A549 (cell line): ENCODE measurements at regions not wholly inside any gene's neighbourhood (a gene's known extent, or its start where the extent isn't known, plus 50 kb on each side); places are given as distances from the start of the nearest gene placed in this dataset.
"Not testable (repeated sequence)": the region's sequence is repeated elsewhere in the genome, so short reads cannot be mapped to it uniquely, and the experiment has no call there.

Experiments used
- CHD2 ChIP-seq: fragments of 150-350 bp; IDR thresholded peaks from 2 replicates; pipeline ENCODE4 v1.6.1; 2014; ENCODE audit warnings: low read length; ENCODE audit not compliant: partially characterized antibody
- FOXS1 ChIP-seq: fragments of 250-450 bp; sonication (Bioruptor Pico); IDR thresholded peaks from 2 replicates; pipeline ENCODE4 v1.5.0; 2020; ENCODE audit warnings: mild to moderate bottlenecking, moderate library complexity
- POLR2A ChIP-seq: IDR thresholded peaks from 2 replicates; pipeline ENCODE4 v1.6.1; 2012; ENCODE audit warnings: mild to moderate bottlenecking, low read length
- RNF2 ChIP-seq: fragments of 200-600 bp; sonication (generic); IDR thresholded peaks from 2 replicates; pipeline ENCODE4 v1.6.1; 2016; ENCODE audit warnings: low read depth, mild to moderate bottlenecking, antibody characterized with exemption, moderate library complexity, borderline replicate concordance
- TF ChIP-seq, protein P1 (sequence below): fragments of >200 bp; sonication (Bioruptor Twin); formaldehyde crosslinking; IDR thresholded peaks from 3 replicates; pipeline ENCODE4 v1.5.1; 2016
- TF ChIP-seq, protein P2 (sequence below): IDR thresholded peaks from 2 replicates; pipeline ENCODE4 v1.6.1; 2012

DNA sequence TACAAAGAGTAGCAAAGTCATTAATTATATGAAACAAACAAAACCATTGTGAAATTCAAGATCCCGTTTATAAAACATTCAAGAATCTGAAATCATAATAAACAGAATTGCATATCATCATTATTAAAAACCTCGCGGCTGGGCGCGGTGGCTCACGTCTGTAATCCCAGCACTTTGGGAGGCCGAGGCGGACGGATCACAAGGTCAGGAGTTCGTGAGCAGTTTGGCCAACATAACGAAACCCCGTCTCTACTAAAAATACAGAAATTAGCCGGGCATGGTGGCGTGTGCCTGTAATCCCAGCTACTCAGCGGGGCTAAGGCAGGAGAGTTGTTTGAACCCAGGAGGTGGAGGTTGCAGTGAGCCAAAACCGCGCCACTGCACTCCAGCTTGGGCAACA, 80.3 kb upstream of the COPS8 start:
- TF ChIP-seq POLR2A; FOXS1 (CRISPR knock-in tag); CHD2; RNF2: not testable (repeated sequence)
- TF ChIP-seq, protein P1, sequence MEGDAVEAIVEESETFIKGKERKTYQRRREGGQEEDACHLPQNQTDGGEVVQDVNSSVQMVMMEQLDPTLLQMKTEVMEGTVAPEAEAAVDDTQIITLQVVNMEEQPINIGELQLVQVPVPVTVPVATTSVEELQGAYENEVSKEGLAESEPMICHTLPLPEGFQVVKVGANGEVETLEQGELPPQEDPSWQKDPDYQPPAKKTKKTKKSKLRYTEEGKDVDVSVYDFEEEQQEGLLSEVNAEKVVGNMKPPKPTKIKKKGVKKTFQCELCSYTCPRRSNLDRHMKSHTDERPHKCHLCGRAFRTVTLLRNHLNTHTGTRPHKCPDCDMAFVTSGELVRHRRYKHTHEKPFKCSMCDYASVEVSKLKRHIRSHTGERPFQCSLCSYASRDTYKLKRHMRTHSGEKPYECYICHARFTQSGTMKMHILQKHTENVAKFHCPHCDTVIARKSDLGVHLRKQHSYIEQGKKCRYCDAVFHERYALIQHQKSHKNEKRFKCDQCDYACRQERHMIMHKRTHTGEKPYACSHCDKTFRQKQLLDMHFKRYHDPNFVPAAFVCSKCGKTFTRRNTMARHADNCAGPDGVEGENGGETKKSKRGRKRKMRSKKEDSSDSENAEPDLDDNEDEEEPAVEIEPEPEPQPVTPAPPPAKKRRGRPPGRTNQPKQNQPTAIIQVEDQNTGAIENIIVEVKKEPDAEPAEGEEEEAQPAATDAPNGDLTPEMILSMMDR = not testable (repeated sequence)
- TF ChIP-seq, protein P2, sequence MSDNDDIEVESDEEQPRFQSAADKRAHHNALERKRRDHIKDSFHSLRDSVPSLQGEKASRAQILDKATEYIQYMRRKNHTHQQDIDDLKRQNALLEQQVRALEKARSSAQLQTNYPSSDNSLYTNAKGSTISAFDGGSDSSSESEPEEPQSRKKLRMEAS = not testable (repeated sequence)
